SK-N-SH treated with all-trans-retinoic acid at 6 μM for 48 hours (cell line): ENCODE measurements at regions not wholly inside any gene's neighbourhood (a gene's known extent, or its start where the extent isn't known, plus 50 kb on each side); places are given as distances from the start of the nearest gene placed in this dataset.

ENCODE experiments used
- ATAC-seq: fragments of 200-7000 bp; cut with Tn5 transposase; 3 replicates; pipeline ENCODE4 v1.9.1; 2020; ENCODE audit warnings: mild to moderate bottlenecking, moderate library complexity
- ARNTL ChIP-seq: fragments of 450-650 bp; formaldehyde crosslinking; IDR thresholded peaks from 2 replicates; pipeline ENCODE4 v1.5.0; 2020; ENCODE audit warnings: low read depth, mild to moderate bottlenecking, moderate library complexity, borderline replicate concordance
- BACH2 ChIP-seq: fragments of 250-450 bp; sonication (Bioruptor Pico); IDR thresholded peaks from 2 replicates; pipeline ENCODE4 v1.9.0; 2021; ENCODE audit warnings: mild to moderate bottlenecking, borderline replicate concordance
- CSDC2 ChIP-seq: fragments of 250-450 bp; sonication (Bioruptor Pico); IDR thresholded peaks from 2 replicates; pipeline ENCODE4 v1.5.0; 2020; ENCODE audit warnings: mild to moderate bottlenecking, moderate library complexity
- CSRNP3 ChIP-seq: fragments of 250-450 bp; sonication (Bioruptor Pico); IDR thresholded peaks from 2 replicates; pipeline ENCODE4 v1.5.1; 2021; ENCODE audit warnings: mild to moderate bottlenecking, moderate library complexity
- ESRRG ChIP-seq: fragments of 250-450 bp; sonication (Bioruptor Pico); IDR thresholded peaks from 2 replicates; pipeline ENCODE4 v1.6.1; 2021; ENCODE audit warnings: mild to moderate bottlenecking
- GLIS3 ChIP-seq: fragments of 250-450 bp; sonication (Bioruptor Pico); IDR thresholded peaks from 2 replicates; pipeline ENCODE4 v1.5.0; 2020; ENCODE audit warnings: mild to moderate bottlenecking, moderate library complexity
- ISL1 ChIP-seq: fragments of 250-450 bp; sonication (Bioruptor Pico); IDR thresholded peaks from 2 replicates; pipeline ENCODE4 v2.1.2; 2022; ENCODE audit warnings: mild to moderate bottlenecking, moderate library complexity
- OSR1 ChIP-seq: fragments of 250-450 bp; sonication (Bioruptor Pico); IDR thresholded peaks from 2 replicates; pipeline ENCODE4 v1.8.0; 2022; ENCODE audit warnings: moderate library complexity, mild to moderate bottlenecking, inconsistent platforms
- PPARA ChIP-seq: fragments of 250-450 bp; sonication (Bioruptor Pico); IDR thresholded peaks from 2 replicates; pipeline ENCODE4 v1.5.0; 2020; ENCODE audit warnings: mild to moderate bottlenecking, borderline replicate concordance
- SNAI2 ChIP-seq: fragments of 250-450 bp; sonication (Bioruptor Pico); IDR thresholded peaks from 2 replicates; pipeline ENCODE4 v1.5.0; 2020; ENCODE audit warnings: mild to moderate bottlenecking, moderate library complexity
- TCF4 ChIP-seq: fragments of 250-450 bp; sonication (Bioruptor Pico); IDR thresholded peaks from 2 replicates; pipeline ENCODE4 v1.8.0; 2021; ENCODE audit warnings: mild to moderate bottlenecking, moderate library complexity, borderline replicate concordance
- TOX ChIP-seq: fragments of 250-450 bp; sonication (Bioruptor Pico); IDR thresholded peaks from 2 replicates; pipeline ENCODE4 v1.8.0; 2021; ENCODE audit warnings: mild to moderate bottlenecking, moderate library complexity, borderline replicate concordance
- TSHZ2 ChIP-seq: fragments of 250-450 bp; sonication (Bioruptor Pico); IDR thresholded peaks from 2 replicates; pipeline ENCODE4 v1.5.0; 2020; ENCODE audit warnings: mild to moderate bottlenecking, moderate library complexity
- ZC3H10 ChIP-seq: fragments of 250-450 bp; sonication (Bioruptor Pico); IDR thresholded peaks from 2 replicates; pipeline ENCODE4 v1.5.1; 2021; ENCODE audit warnings: mild to moderate bottlenecking, moderate library complexity
- ZFP3 ChIP-seq: fragments of 250-450 bp; sonication (Bioruptor Pico); IDR thresholded peaks from 2 replicates; pipeline ENCODE4 v1.5.0; 2020; ENCODE audit warnings: mild to moderate bottlenecking, moderate library complexity
- ZFP30 ChIP-seq: fragments of 450-650 bp; formaldehyde crosslinking; IDR thresholded peaks from 2 replicates; pipeline ENCODE4 v1.5.0; 2022; ENCODE audit warnings: mild to moderate bottlenecking, moderate library complexity
- ZNF565 ChIP-seq: fragments of 450-650 bp; formaldehyde crosslinking; conservative IDR thresholded peaks from 2 replicates; pipeline ENCODE4 v1.5.0; 2020; ENCODE audit warnings: low read depth, mild to moderate bottlenecking, moderate library complexity
- ZNF70 ChIP-seq: fragments of 450-650 bp; formaldehyde crosslinking; IDR thresholded peaks from 2 replicates; pipeline ENCODE4 v1.5.0; 2020; ENCODE audit warnings: mild to moderate bottlenecking, moderate library complexity
- ZNF8 ChIP-seq: fragments of 450-650 bp; formaldehyde crosslinking; IDR thresholded peaks from 2 replicates; pipeline ENCODE4 v1.5.0; 2020; ENCODE audit warnings: mild to moderate bottlenecking, moderate library complexity
- TF ChIP-seq, protein P1 (sequence below): fragments of 250-450 bp; sonication (Bioruptor Pico); IDR thresholded peaks from 2 replicates; pipeline ENCODE4 v1.8.0; 2020; ENCODE audit warnings: mild to moderate bottlenecking, moderate library complexity, borderline replicate concordance

DNA sequence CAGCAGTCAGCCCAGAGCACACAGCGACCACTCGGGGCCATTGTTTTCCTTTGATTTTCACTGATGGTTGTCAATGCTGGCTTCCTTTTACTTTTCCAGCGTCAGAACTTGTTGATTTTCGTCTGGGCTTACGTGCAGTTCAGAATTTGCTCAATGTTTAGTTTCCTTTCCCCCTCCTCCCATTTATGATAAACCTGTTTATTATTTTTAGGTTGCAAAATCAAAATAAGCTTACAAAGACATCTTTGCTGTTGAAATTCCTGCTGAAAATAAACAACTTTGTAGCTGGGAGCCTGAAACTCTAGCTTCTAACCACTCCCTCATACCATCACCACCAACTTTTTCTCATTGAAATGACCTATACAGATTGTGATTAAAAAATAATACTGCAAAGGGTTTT lies 83.1 kb upstream of the LYZL1 start:
- TF ChIP-seq TSHZ2 (CRISPR knock-in tag) (no peak), GLIS3 (CRISPR knock-in tag) (no peak), ZC3H10 (CRISPR knock-in tag) (no peak), ARNTL (no peak)
- no peak for ATAC-seq

- no peak for TF ChIP-seq ISL1 (CRISPR knock-in tag)
- TF ChIP-seq SNAI2 (CRISPR knock-in tag), result no peak
- no peak for TF ChIP-seq ZC3H10 (CRISPR knock-in tag)
- TF ChIP-seq CSRNP3, result no peak
- no peak for TF ChIP-seq ZNF565 (CRISPR knock-in tag)
- no peak for TF ChIP-seq CSDC2 (CRISPR knock-in tag)
- no peak for TF ChIP-seq PPARA
- TF ChIP-seq OSR1 (CRISPR knock-in tag), result no peak
- no peak for TF ChIP-seq ARNTL
- TF ChIP-seq ZFP30 (CRISPR knock-in tag), result no peak
- no peak for TF ChIP-seq TCF4 (CRISPR knock-in tag)
- no peak for TF ChIP-seq ZFP3 (CRISPR knock-in tag)
- TF ChIP-seq BACH2 (CRISPR knock-in tag), result no peak
- TF ChIP-seq ZNF70 (CRISPR knock-in tag), result no peak
- TF ChIP-seq ZNF8, result no peak
- TF ChIP-seq, protein P1, sequence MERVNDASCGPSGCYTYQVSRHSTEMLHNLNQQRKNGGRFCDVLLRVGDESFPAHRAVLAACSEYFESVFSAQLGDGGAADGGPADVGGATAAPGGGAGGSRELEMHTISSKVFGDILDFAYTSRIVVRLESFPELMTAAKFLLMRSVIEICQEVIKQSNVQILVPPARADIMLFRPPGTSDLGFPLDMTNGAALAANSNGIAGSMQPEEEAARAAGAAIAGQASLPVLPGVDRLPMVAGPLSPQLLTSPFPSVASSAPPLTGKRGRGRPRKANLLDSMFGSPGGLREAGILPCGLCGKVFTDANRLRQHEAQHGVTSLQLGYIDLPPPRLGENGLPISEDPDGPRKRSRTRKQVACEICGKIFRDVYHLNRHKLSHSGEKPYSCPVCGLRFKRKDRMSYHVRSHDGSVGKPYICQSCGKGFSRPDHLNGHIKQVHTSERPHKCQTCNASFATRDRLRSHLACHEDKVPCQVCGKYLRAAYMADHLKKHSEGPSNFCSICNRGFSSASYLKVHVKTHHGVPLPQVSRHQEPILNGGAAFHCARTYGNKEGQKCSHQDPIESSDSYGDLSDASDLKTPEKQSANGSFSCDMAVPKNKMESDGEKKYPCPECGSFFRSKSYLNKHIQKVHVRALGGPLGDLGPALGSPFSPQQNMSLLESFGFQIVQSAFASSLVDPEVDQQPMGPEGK (CRISPR knock-in tag), result no peak
- TF ChIP-seq GLIS3 (CRISPR knock-in tag), result no peak
- ATAC-seq, result no peak
Measured at GRCh38 chr10:29208845-29209244, 80.0 kb upstream of the LYZL1 start.

GRCh38 chr10:29209830-29210229 lies 79.0 kb upstream of the LYZL1 start:
- TF ChIP-seq ESRRG (CRISPR knock-in tag), result no peak
- TF ChIP-seq, protein P1 (CRISPR knock-in tag), result no peak
- TF ChIP-seq ZFP3 (CRISPR knock-in tag), result no peak
- TF ChIP-seq ZNF8, result no peak
- TF ChIP-seq CSRNP3, result no peak
- TF ChIP-seq ZC3H10 (CRISPR knock-in tag), result no peak
- TF ChIP-seq CSDC2 (CRISPR knock-in tag), result no peak
- no peak for TF ChIP-seq BACH2 (CRISPR knock-in tag)
- no peak for TF ChIP-seq ZFP30 (CRISPR knock-in tag)
- no peak for TF ChIP-seq TOX (CRISPR knock-in tag)
- TF ChIP-seq ZNF70 (CRISPR knock-in tag), result no peak
- ATAC-seq, result no peak
